Skeletal muscle tissue (tissue), 3 donors: ENCODE measurements at regions not wholly inside any gene's neighbourhood (a gene's known extent, or its start where the extent isn't known, plus 50 kb on each side); places are given as distances from the start of the nearest gene placed in this dataset.

Source experiments
- H3K27ac ChIP-seq: one replicate; pipeline ENCODE4 v1.7.0; 2013; ENCODE audit warnings: mild to moderate bottlenecking, low read depth, low read length, inconsistent platforms
- H3K27me3 ChIP-seq, 3 donors: one replicate each; pipeline ENCODE4 v1.7.0; 2013; ENCODE audit warnings: low read length in 3 of 3; ENCODE audit not compliant: control insufficient read depth in 3 of 3, insufficient read depth in 3 of 3
- H3K36me3 ChIP-seq, 3 donors: one replicate each; pipeline ENCODE4 v1.7.0; 2013; ENCODE audit warnings: low read length in 3 of 3; ENCODE audit not compliant: control insufficient read depth in 3 of 3, insufficient read depth in 3 of 3
- H3K4me1 ChIP-seq, 3 donors: one replicate each; pipeline ENCODE4 v1.7.0; 2013; ENCODE audit warnings: low read length in 3 of 3, mild to moderate bottlenecking in 3 of 3; ENCODE audit not compliant: control insufficient read depth in 3 of 3, insufficient read depth in 3 of 3
- H3K4me3 ChIP-seq, 3 donors: one replicate each; pipeline ENCODE4 v1.7.0; 2013; ENCODE audit warnings: low read length in 3 of 3
- H3K9ac ChIP-seq, 3 donors: one replicate each; pipeline ENCODE4 v1.7.0; 2013; ENCODE audit warnings: low read length in 3 of 3, mild to moderate bottlenecking in 3 of 3, moderate library complexity in 2 of 3, low read depth in 1 of 3
- H3K9me3 ChIP-seq, 3 donors: one replicate each; pipeline ENCODE4 v1.7.0; 2013; ENCODE audit warnings: low read length in 3 of 3; ENCODE audit not compliant: control insufficient read depth in 3 of 3
- donor health status: Osteomylitis.

DNA sequence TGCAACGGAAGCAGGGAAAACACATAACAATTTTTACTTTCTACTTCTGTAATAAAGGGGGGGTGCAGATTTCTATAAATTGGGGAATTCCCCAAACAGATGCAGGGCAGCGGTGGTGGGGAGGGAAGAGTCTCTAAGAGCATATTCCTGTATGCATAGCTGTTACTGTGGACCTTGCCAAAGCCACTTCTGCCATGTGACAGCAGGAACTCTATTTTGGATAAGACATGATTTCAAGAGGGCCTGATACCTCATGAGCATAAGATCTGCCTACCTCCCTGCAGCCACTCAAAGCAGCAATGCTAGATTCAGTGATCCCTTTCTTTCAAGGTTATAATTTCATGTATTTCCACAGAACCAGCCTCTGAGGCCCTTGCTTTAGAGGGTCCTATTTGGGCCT, 86.2 kb upstream of the CNKSR3 start:
- no peaks in the 10 kb centered on the region for H3K9me3 ChIP-seq
- H3K4me3 ChIP-seq = no peak overlapping the region
- no peaks in the 10 kb centered on the region for H3K4me1 ChIP-seq
- H3K27ac ChIP-seq = no peak overlapping the region
- no peaks in the 10 kb centered on the region for H3K36me3 ChIP-seq
- no peak overlapping the region for H3K9ac ChIP-seq
- H3K27me3 ChIP-seq = no peaks in the 10 kb centered on the region

- Histone ChIP-seq H3K27ac (no peak overlapping the region), H3K9me3 (no peaks in the 10 kb centered on the region), H3K4me1 (no peaks in the 10 kb centered on the region), H3K27me3 (no peaks in the 10 kb centered on the region), H3K9ac (no peak overlapping the region), H3K36me3 (no peaks in the 10 kb centered on the region), H3K4me3 (no peak overlapping the region)
These were observed 87.9 kb upstream of the CNKSR3 start for GRCh38 chr6:154598399-154598798.

- Histone ChIP-seq H3K27me3 (peaks cover 0 to 4% (median 0%) of the 10 kb centered on the region in 3 donors), H3K9ac (no peak overlapping the region), H3K9me3 (no peaks in the 10 kb centered on the region), H3K36me3 (no peaks in the 10 kb centered on the region), H3K27ac (no peak overlapping the region), H3K4me3 (no peak overlapping the region), H3K4me1 (no peaks in the 10 kb centered on the region)
These were observed 91.8 kb upstream of the CNKSR3 start for GRCh38 chr6:154602296-154602695.

GRCh38 chr6:154602708-154603107, 92.2 kb upstream of the CNKSR3 start:
- peaks cover 0 to 4% (median 0%) of the 10 kb centered on the region in 3 donors for H3K27me3 ChIP-seq
- no peak overlapping the region for H3K9ac ChIP-seq
- no peak overlapping the region for H3K27ac ChIP-seq
- H3K4me1 ChIP-seq = no peaks in the 10 kb centered on the region
- no peaks in the 10 kb centered on the region for H3K36me3 ChIP-seq
- H3K4me3 ChIP-seq = no peak overlapping the region
- no peaks in the 10 kb centered on the region for H3K9me3 ChIP-seq

GRCh38 chr6:154604119-154604518, 93.6 kb upstream of the CNKSR3 start:
- Histone ChIP-seq H3K27me3 (peaks cover 0 to 4% (median 0%) of the 10 kb centered on the region in 3 donors), H3K9ac (no peak overlapping the region), H3K27ac (no peak overlapping the region), H3K36me3 (no peaks in the 10 kb centered on the region), H3K4me1 (no peaks in the 10 kb centered on the region), H3K9me3 (no peaks in the 10 kb centered on the region), H3K4me3 (no peak overlapping the region)

- no peaks in the 10 kb centered on the region for H3K9me3 ChIP-seq
- H3K36me3 ChIP-seq = no peaks in the 10 kb centered on the region
- H3K27ac ChIP-seq = no peak overlapping the region
- H3K9ac ChIP-seq = no peak overlapping the region
- no peaks in the 10 kb centered on the region for H3K4me1 ChIP-seq
- peaks cover 0 to 4% (median 0%) of the 10 kb centered on the region in 3 donors for H3K27me3 ChIP-seq
- no peak overlapping the region for H3K4me3 ChIP-seq
These were observed 94.8 kb upstream of the CNKSR3 start for GRCh38 chr6:154605178-154605881.

DNA sequence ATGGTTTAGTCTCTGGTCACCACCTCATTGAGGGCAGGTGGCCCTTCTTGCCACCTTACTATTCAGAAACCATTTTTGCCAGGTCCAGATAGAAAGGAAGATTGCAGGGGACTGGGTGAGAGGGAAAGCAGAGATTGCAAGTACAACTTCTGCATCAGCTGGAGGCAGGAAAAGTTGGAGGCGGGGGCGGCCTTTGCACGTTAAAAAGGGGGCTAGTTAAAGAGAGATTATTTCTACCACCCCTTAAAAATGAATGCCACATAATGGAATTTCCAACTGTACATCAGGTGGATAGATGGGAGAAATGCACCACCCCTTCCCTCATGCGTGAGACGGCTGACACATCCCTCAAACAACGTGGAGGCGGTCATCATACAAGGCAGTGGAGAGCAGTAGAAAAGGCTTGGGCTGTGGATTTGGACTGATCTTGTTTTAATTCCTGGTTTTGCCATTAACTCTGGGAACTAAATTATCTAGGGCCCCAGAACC, 95.4 kb upstream of the CNKSR3 start:
- Histone ChIP-seq H3K27me3 (peaks cover 0 to 4% (median 0%) of the 10 kb centered on the region in 3 donors), H3K9ac (no peak overlapping the region), H3K27ac (no peak overlapping the region), H3K4me1 (no peaks in the 10 kb centered on the region), H3K36me3 (no peaks in the 10 kb centered on the region), H3K4me3 (no peak overlapping the region), H3K9me3 (no peaks in the 10 kb centered on the region)

DNA sequence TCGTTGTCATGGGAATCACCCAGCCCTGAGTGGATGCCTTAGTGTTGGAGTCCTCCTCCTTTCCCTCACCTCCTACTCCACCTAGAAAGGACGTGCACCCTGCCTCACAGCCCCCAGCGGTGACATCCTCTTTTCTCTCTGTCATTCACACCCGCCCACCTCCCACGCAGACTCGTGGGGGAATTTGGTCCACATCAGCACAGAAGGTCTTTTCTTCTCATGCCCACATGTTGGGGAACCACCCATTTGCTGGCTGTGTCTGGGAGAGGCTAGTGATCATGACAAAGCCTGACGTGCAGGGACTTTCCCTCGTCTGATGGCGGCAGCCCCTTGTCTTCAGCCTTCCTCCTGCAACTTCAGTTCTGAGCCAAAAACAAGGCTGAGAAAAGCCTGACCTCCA, 96.0 kb upstream of the CNKSR3 start:
- no peak overlapping the region for H3K4me3 ChIP-seq
- no peaks in the 10 kb centered on the region for H3K36me3 ChIP-seq
- H3K9me3 ChIP-seq = no peaks in the 10 kb centered on the region
- H3K27ac ChIP-seq = no peak overlapping the region
- no peaks in the 10 kb centered on the region for H3K4me1 ChIP-seq
- H3K27me3 ChIP-seq = peaks cover 0 to 4% (median 0%) of the 10 kb centered on the region in 3 donors
- H3K9ac ChIP-seq = no peak overlapping the region

GRCh38 chr6:154606860-154607259, 96.4 kb upstream of the CNKSR3 start:
- H3K4me1 ChIP-seq = no peaks in the 10 kb centered on the region
- H3K27me3 ChIP-seq = peaks cover 0 to 4% (median 0%) of the 10 kb centered on the region in 3 donors
- H3K27ac ChIP-seq = no peak overlapping the region
- no peaks in the 10 kb centered on the region for H3K36me3 ChIP-seq
- no peak overlapping the region for H3K4me3 ChIP-seq
- H3K9me3 ChIP-seq = no peaks in the 10 kb centered on the region
- no peak overlapping the region for H3K9ac ChIP-seq

DNA sequence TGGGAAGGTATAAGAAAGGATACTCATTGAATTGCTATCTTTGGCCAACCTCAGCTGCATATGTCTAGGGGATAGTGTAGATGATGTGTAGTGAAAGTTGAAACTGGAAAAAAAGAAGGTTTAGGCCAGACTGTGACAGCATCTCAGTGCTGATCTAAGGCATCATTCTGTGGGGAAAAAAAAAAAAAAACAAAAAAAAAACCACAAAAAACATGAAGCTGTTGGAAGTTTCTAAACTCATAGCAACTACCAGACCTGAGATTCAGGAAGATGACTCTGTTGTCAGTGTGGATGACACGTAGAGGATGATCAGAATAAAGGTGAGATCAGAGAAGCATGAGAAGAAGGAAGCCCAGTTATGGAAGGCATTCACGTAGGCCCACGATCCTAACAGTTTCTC, 100.8 kb upstream of the CNKSR3 start:
- H3K27ac ChIP-seq = no peak overlapping the region
- no peaks in the 10 kb centered on the region for H3K9me3 ChIP-seq
- H3K4me1 ChIP-seq = no peaks in the 10 kb centered on the region
- no peak overlapping the region for H3K4me3 ChIP-seq
- no peaks in the 10 kb centered on the region for H3K36me3 ChIP-seq
- H3K9ac ChIP-seq = no peak overlapping the region
- peaks cover 0 to 4% (median 3%) of the 10 kb centered on the region in 3 donors for H3K27me3 ChIP-seq
